ENCODE measurements at regions not wholly inside any gene's neighbourhood (a gene's known extent, or its start where the extent isn't known, plus 50 kb on each side); places are given as distances from the start of the nearest gene placed in this dataset.

DNA sequence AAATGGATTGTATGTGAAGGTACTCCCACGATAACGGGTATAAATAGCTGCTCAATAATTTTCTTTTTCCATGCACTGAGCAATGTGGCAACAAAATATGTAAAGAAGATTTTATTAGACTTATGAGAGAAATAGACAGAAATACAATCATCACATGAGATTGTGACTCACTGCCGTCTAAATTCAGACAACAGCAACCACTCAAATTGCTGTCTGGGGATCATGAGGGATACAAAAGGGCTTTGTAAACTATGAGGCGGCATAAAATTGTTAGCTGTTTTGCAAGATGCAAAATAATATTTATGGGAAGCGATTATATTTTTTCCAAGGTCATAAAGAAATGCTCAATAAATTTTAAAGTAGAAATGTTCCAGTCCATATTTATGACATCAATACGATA is 259.1 kb upstream of the AGAP1 start:
- DNase-seq (ENCODE audit: low read depth in 1 of 2, low spot score in 1 of 2), result no peak
- no peak for TF ChIP-seq POLR2AphosphoS5 (IDR thresholded peaks at IDR 0.05; ENCODE audit: low read depth)
- no peak for TF ChIP-seq GABPA (IDR thresholded peaks at IDR 0.05; ENCODE audit: low read depth)
- Histone ChIP-seq H3K4me3 (replicated peaks; ENCODE audit: insufficient read depth, low read length) (no peak overlapping the region), H3K27me3 (ENCODE audit: insufficient read depth, poor library complexity, severe bottlenecking) (no peaks in the 10 kb centered on the region), H3K27ac (replicated peaks) (no peak overlapping the region)

DNA sequence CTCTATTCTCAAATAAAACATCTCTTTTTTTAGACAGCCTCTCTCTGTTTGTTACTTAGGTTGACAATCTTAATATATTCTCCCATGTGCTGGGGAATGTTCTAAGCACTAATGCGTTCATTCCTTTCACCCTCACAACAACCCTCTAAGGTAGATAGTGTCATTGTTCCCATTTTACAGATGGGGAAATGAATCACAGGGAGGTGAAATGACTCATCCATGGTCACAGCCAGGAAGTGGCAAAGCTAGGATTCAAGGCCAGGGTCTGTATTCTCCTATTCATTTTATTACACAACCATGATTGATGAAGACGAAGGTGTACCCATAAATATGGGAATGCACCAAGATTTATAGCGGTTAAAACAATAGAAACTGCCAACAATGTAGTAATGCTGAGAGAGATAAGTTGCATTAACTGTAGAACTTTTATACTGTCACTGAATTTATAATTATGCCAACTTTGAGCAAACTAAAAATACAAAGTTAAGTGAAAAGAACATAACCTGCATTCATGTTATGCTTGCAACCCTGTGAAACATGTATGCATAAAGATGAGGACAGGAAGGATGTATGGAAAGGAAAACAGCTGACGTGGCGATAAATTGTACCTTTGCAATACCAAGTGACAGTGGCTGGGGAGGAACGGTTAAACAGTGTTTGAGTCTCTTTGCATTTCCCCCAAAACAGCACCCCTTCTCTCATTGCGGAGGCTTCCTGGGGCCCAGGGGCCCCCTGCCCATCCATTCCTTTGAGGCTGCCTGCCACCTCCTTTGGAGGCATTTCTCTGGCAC is 257.7 kb upstream of the AGAP1 start:
- no peak for DNase-seq (ENCODE audit: low read depth in 1 of 2, low spot score in 1 of 2)
- no peak for TF ChIP-seq POLR2AphosphoS5 (IDR thresholded peaks at IDR 0.05; ENCODE audit: low read depth)
- no peak for TF ChIP-seq SPI1 (IDR thresholded peaks at IDR 0.05; ENCODE audit: borderline replicate concordance, low read depth)
- TF ChIP-seq, protein P1, sequence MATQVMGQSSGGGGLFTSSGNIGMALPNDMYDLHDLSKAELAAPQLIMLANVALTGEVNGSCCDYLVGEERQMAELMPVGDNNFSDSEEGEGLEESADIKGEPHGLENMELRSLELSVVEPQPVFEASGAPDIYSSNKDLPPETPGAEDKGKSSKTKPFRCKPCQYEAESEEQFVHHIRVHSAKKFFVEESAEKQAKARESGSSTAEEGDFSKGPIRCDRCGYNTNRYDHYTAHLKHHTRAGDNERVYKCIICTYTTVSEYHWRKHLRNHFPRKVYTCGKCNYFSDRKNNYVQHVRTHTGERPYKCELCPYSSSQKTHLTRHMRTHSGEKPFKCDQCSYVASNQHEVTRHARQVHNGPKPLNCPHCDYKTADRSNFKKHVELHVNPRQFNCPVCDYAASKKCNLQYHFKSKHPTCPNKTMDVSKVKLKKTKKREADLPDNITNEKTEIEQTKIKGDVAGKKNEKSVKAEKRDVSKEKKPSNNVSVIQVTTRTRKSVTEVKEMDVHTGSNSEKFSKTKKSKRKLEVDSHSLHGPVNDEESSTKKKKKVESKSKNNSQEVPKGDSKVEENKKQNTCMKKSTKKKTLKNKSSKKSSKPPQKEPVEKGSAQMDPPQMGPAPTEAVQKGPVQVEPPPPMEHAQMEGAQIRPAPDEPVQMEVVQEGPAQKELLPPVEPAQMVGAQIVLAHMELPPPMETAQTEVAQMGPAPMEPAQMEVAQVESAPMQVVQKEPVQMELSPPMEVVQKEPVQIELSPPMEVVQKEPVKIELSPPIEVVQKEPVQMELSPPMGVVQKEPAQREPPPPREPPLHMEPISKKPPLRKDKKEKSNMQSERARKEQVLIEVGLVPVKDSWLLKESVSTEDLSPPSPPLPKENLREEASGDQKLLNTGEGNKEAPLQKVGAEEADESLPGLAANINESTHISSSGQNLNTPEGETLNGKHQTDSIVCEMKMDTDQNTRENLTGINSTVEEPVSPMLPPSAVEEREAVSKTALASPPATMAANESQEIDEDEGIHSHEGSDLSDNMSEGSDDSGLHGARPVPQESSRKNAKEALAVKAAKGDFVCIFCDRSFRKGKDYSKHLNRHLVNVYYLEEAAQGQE (IDR thresholded peaks at IDR 0.05; ENCODE audit: insufficient replicate concordance, low read depth), result no peak
- TF ChIP-seq GABPA (IDR thresholded peaks at IDR 0.05; ENCODE audit: low read depth), result no peak
- TF ChIP-seq, protein P2, sequence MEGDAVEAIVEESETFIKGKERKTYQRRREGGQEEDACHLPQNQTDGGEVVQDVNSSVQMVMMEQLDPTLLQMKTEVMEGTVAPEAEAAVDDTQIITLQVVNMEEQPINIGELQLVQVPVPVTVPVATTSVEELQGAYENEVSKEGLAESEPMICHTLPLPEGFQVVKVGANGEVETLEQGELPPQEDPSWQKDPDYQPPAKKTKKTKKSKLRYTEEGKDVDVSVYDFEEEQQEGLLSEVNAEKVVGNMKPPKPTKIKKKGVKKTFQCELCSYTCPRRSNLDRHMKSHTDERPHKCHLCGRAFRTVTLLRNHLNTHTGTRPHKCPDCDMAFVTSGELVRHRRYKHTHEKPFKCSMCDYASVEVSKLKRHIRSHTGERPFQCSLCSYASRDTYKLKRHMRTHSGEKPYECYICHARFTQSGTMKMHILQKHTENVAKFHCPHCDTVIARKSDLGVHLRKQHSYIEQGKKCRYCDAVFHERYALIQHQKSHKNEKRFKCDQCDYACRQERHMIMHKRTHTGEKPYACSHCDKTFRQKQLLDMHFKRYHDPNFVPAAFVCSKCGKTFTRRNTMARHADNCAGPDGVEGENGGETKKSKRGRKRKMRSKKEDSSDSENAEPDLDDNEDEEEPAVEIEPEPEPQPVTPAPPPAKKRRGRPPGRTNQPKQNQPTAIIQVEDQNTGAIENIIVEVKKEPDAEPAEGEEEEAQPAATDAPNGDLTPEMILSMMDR (IDR thresholded peaks at IDR 0.05; ENCODE audit: insufficient read depth, low read length), result no peak
- Histone ChIP-seq H3K27me3 (ENCODE audit: insufficient read depth, poor library complexity, severe bottlenecking) (no peaks in the 10 kb centered on the region), H3K4me3 (replicated peaks; ENCODE audit: insufficient read depth, low read length) (no peak overlapping the region), H3K27ac (replicated peaks) (no peak overlapping the region)

DNA sequence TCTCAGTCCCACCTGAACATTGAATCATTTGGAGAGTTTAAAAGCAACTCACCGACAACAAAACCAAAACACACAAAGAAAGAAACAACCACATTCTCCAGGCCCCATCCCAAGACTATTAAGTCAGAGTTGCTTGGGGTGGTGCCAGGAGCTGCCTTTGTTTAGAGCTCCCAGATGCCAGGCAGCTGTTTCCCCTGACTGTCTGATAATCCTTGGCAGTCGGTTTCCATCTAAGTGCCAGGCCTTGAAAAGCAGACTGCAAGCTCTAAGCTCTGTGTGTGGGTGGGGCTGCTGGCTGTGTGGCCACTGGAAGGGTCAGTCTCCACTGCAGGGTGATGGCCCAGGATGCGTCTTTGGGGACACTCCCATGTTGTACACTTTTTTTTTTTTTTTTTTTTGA is 255.3 kb upstream of the AGAP1 start:
- Histone ChIP-seq H3K27me3 (ENCODE audit: insufficient read depth, poor library complexity, severe bottlenecking) (no peaks in the 10 kb centered on the region), H3K27ac (replicated peaks) (no peak overlapping the region), H3K4me3 (replicated peaks; ENCODE audit: insufficient read depth, low read length) (no peak overlapping the region)
- TF ChIP-seq, protein P2 (IDR thresholded peaks at IDR 0.05; ENCODE audit: insufficient read depth, low read length), result no peak
- DNase-seq (ENCODE audit: low read depth in 1 of 2, low spot score in 1 of 2), result no peak

DNA sequence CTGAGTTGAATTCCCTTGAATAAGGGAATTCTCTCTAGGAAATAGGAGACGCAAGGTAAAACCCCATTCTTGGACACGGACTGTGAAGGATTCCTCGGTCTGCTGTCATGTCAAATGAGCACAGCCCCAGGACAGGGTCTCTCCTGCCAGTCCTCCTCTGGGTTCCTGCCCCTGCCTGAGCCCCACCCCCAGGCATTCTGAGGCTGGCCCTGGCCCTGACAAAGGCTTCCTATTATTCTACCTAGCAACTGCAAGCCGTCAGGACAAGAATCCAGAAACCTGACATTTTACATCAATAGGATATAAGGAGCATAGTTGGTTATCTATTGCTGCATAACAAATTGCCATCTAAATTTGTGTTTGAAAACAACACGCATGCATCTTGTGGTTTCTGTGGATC is 253.3 kb upstream of the AGAP1 start:
- DNase-seq (ENCODE audit: low read depth in 1 of 2, low spot score in 1 of 2), result no peak
- TF ChIP-seq SPI1 (IDR thresholded peaks at IDR 0.05; ENCODE audit: borderline replicate concordance, low read depth) (no peak), POLR2AphosphoS5 (IDR thresholded peaks at IDR 0.05; ENCODE audit: low read depth) (no peak), GABPA (IDR thresholded peaks at IDR 0.05; ENCODE audit: low read depth) (no peak)
- TF ChIP-seq, protein P2 (IDR thresholded peaks at IDR 0.05; ENCODE audit: insufficient read depth, low read length), result no peak
- TF ChIP-seq, protein P1 (IDR thresholded peaks at IDR 0.05; ENCODE audit: insufficient replicate concordance, low read depth), result no peak
- Histone ChIP-seq H3K27ac (replicated peaks) (no peak overlapping the region), H3K27me3 (ENCODE audit: insufficient read depth, poor library complexity, severe bottlenecking) (no peaks in the 10 kb centered on the region), H3K4me3 (replicated peaks; ENCODE audit: insufficient read depth, low read length) (no peak overlapping the region)
